K562 (cell line): ENCODE measurements at regions not wholly inside any gene's neighbourhood (a gene's known extent, or its start where the extent isn't known, plus 50 kb on each side); places are given as distances from the start of the nearest gene placed in this dataset.

Experiments
- ARID1B ChIP-seq: fragments of 450-650 bp; IDR thresholded peaks from 2 replicates; pipeline ENCODE4 v1.6.1; 2016; ENCODE audit warnings: antibody characterized with exemption, mild to moderate bottlenecking, inconsistent platforms
- ATF3 ChIP-seq, 2 experiments: fragments of 450-650 bp in 1 of 2; sonication (generic) in 1 of 2; formaldehyde crosslinking in 1 of 2; IDR thresholded peaks in 1 of 2; conservative IDR thresholded peaks in 1 of 2; 2 replicates each; pipeline versions ENCODE4 v1.6.1 to v1.8.1; 2016 to 2023; ENCODE audit warnings: mild to moderate bottlenecking in 2 of 2, moderate library complexity in 2 of 2, inconsistent platforms in 1 of 2, missing genetic modification reagents in 1 of 2
- CC2D1A ChIP-seq: fragments of 450-650 bp; IDR thresholded peaks from 2 replicates; pipeline ENCODE4 v1.6.1; 2017; ENCODE audit warnings: mild to moderate bottlenecking
- CHCHD3 ChIP-seq: fragments of 250-450 bp; sonication (Bioruptor Pico); IDR thresholded peaks from 2 replicates; pipeline ENCODE4 v2.1.2; 2022; ENCODE audit warnings: mild to moderate bottlenecking
- COPS2 ChIP-seq: fragments of 450-650 bp; conservative IDR thresholded peaks from 2 replicates; pipeline ENCODE4 v1.6.1; 2016; ENCODE audit warnings: mild to moderate bottlenecking, moderate library complexity
- EP400 ChIP-seq: fragments of 450-650 bp; IDR thresholded peaks from 2 replicates; pipeline ENCODE4 v1.6.1; 2017; ENCODE audit warnings: antibody characterized with exemption, mild to moderate bottlenecking, moderate library complexity
- ERF ChIP-seq: fragments of 450-650 bp; formaldehyde crosslinking; IDR thresholded peaks from 2 replicates; pipeline ENCODE4 v1.4.0; 2020; ENCODE audit warnings: mild to moderate bottlenecking, mixed read lengths
- ETS2 ChIP-seq: IDR thresholded peaks from 2 replicates; pipeline ENCODE4 v1.6.1; 2016; ENCODE audit warnings: borderline replicate concordance, missing genetic modification characterization, mild to moderate bottlenecking, moderate library complexity, missing compliant biosample characterization; ENCODE audit not compliant: poor library complexity, severe bottlenecking
- GATAD2A ChIP-seq: fragments of 450-650 bp; IDR thresholded peaks from 2 replicates; pipeline ENCODE4 v1.6.1; 2017
- HDAC3 ChIP-seq: fragments of 450-650 bp; IDR thresholded peaks from 2 replicates; pipeline ENCODE4 v1.6.1; 2018; ENCODE audit warnings: borderline replicate concordance, mild to moderate bottlenecking, moderate library complexity; ENCODE audit not compliant: partially characterized antibody
- HIVEP1 ChIP-seq: fragments of 250-450 bp; sonication (Bioruptor Pico); IDR thresholded peaks from 2 replicates; pipeline ENCODE4 v1.4.0; 2020; ENCODE audit warnings: mild to moderate bottlenecking
- HLTF ChIP-seq: fragments of 450-650 bp; IDR thresholded peaks from 2 replicates; pipeline ENCODE4 v1.6.1; 2016
- HMBOX1 ChIP-seq: sonication (generic); IDR thresholded peaks from 2 replicates; pipeline ENCODE4 v1.6.1; 2016
- MCM5 ChIP-seq: fragments of 450-650 bp; IDR thresholded peaks from 2 replicates; pipeline ENCODE4 v1.6.1; 2016; ENCODE audit warnings: low read depth
- NCOR1 ChIP-seq: fragments of 450-650 bp; IDR thresholded peaks from 2 replicates; pipeline ENCODE4 v1.6.1; 2016; ENCODE audit warnings: mild to moderate bottlenecking, moderate library complexity
- RBM25 ChIP-seq: fragments of 200-400 bp; formaldehyde crosslinking; IDR thresholded peaks from 2 replicates; pipeline ENCODE4 v1.6.1; 2018; ENCODE audit warnings: low read length, low read depth, moderate library complexity; ENCODE audit not compliant: severe bottlenecking
- SOX6 ChIP-seq: fragments of 450-650 bp; IDR thresholded peaks from 2 replicates; pipeline ENCODE4 v1.6.1; 2014; ENCODE audit warnings: mild to moderate bottlenecking
- TCF3 ChIP-seq: sonication (generic); formaldehyde crosslinking; IDR thresholded peaks from 2 replicates; pipeline ENCODE4 v1.4.0; 2020; ENCODE audit warnings: mild to moderate bottlenecking, missing genetic modification reagents
- TRIM24 ChIP-seq, 2 experiments: fragments of 450-650 bp; IDR thresholded peaks; 2 replicates each; pipeline ENCODE4 v1.6.1; 2016
- ZNF134 ChIP-seq: fragments of 250-450 bp; sonication (Bioruptor Pico); conservative IDR thresholded peaks from 2 replicates; pipeline ENCODE4 v1.4.0; 2020
- TF ChIP-seq, protein P1 (sequence below): fragments of 250-450 bp; sonication (Bioruptor Pico); IDR thresholded peaks from 2 replicates; pipeline ENCODE4 v1.5.0; 2021
- TF ChIP-seq, protein P2 (sequence below): sonication (generic); formaldehyde crosslinking; IDR thresholded peaks from 2 replicates; pipeline ENCODE4 v1.8.0; 2022; ENCODE audit warnings: missing genetic modification reagents, mild to moderate bottlenecking, borderline replicate concordance
- TF ChIP-seq, protein P3 (sequence below): sonication (generic); formaldehyde crosslinking; IDR thresholded peaks from 2 replicates; pipeline ENCODE4 v1.8.1; 2023; ENCODE audit warnings: mild to moderate bottlenecking, missing genetic modification reagents

GRCh38 chr10:111175787-111176186, 99.0 kb downstream of the ADRA2A start (continued):
- TF ChIP-seq HMBOX1 (no peak), TCF3 (CRISPR knock-in tag) (peak; percentile 92), MCM5 (no peak), GATAD2A (no peak), SOX6 (peak; percentile 90), ZNF134 (CRISPR knock-in tag) (peak; percentile 42; the same call in 1 of the 2 replicates), ARID1B (peak; percentile 93), ERF (CRISPR knock-in tag) (no peak), NCOR1 (peak; percentile 89), COPS2 (no peak), EP400 (no peak), HDAC3 (peak; percentile 64), ATF3 (IDR thresholded peaks at IDR 0.05) (no peak; the same call in 1 of the 2 replicates), ATF3 (CRISPR knock-in tag; conservative IDR thresholded peaks at IDR 0.05) (no peak), HLTF (no peak), RBM25 (no peak), CC2D1A (peak; percentile 73), TRIM24 (IDR thresholded peaks at IDR 0.05) (peak; percentile 89 to 95), HIVEP1 (CRISPR knock-in tag) (0 out of 2 replicates have a peak, but pooled peaks have one; percentile 60), CHCHD3 (CRISPR knock-in tag) (no peak), ETS2 (no peak)
- TF ChIP-seq, protein P1, sequence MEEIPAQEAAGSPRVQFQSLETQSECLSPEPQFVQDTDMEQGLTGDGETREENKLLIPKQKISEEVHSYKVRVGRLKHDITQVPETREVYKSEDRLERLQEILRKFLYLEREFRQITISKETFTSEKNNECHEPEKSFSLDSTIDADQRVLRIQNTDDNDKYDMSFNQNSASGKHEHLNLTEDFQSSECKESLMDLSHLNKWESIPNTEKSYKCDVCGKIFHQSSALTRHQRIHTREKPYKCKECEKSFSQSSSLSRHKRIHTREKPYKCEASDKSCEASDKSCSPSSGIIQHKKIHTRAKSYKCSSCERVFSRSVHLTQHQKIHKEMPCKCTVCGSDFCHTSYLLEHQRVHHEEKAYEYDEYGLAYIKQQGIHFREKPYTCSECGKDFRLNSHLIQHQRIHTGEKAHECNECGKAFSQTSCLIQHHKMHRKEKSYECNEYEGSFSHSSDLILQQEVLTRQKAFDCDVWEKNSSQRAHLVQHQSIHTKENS (CRISPR knock-in tag): no peak
- TF ChIP-seq, protein P2, sequence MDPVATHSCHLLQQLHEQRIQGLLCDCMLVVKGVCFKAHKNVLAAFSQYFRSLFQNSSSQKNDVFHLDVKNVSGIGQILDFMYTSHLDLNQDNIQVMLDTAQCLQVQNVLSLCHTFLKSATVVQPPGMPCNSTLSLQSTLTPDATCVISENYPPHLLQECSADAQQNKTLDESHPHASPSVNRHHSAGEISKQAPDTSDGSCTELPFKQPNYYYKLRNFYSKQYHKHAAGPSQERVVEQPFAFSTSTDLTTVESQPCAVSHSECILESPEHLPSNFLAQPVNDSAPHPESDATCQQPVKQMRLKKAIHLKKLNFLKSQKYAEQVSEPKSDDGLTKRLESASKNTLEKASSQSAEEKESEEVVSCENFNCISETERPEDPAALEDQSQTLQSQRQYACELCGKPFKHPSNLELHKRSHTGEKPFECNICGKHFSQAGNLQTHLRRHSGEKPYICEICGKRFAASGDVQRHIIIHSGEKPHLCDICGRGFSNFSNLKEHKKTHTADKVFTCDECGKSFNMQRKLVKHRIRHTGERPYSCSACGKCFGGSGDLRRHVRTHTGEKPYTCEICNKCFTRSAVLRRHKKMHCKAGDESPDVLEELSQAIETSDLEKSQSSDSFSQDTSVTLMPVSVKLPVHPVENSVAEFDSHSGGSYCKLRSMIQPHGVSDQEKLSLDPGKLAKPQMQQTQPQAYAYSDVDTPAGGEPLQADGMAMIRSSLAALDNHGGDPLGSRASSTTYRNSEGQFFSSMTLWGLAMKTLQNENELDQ (CRISPR knock-in tag): no peak
- TF ChIP-seq, protein P3, sequence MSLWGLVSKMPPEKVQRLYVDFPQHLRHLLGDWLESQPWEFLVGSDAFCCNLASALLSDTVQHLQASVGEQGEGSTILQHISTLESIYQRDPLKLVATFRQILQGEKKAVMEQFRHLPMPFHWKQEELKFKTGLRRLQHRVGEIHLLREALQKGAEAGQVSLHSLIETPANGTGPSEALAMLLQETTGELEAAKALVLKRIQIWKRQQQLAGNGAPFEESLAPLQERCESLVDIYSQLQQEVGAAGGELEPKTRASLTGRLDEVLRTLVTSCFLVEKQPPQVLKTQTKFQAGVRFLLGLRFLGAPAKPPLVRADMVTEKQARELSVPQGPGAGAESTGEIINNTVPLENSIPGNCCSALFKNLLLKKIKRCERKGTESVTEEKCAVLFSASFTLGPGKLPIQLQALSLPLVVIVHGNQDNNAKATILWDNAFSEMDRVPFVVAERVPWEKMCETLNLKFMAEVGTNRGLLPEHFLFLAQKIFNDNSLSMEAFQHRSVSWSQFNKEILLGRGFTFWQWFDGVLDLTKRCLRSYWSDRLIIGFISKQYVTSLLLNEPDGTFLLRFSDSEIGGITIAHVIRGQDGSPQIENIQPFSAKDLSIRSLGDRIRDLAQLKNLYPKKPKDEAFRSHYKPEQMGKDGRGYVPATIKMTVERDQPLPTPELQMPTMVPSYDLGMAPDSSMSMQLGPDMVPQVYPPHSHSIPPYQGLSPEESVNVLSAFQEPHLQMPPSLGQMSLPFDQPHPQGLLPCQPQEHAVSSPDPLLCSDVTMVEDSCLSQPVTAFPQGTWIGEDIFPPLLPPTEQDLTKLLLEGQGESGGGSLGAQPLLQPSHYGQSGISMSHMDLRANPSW (CRISPR knock-in tag): no peak
